Prostate gland (tissue), 2 donors: ENCODE measurements at regions not wholly inside any gene's neighbourhood (a gene's known extent, or its start where the extent isn't known, plus 50 kb on each side); places are given as distances from the start of the nearest gene placed in this dataset.
"Not testable (repeated sequence)": the region's sequence is repeated elsewhere in the genome, so short reads cannot be mapped to it uniquely, and the experiment has no call there.

ENCODE experiments used
- DNase-seq: peaks from one replicate; pipeline ENCODE4 v3.0.0-alpha.2; 2019; ENCODE audit warnings: low spot score
- H3K27ac ChIP-seq, 2 donors: fragments of 200-600 bp; sonication (generic); 2 replicates each; pipeline ENCODE4 v1.5.1; 2017 to 2019
- H3K27me3 ChIP-seq: fragments of 200-600 bp; sonication (generic); replicated peaks from 2 replicates; pipeline ENCODE4 v1.5.1; 2019; ENCODE audit not compliant: insufficient read depth
- H3K36me3 ChIP-seq, 2 donors: fragments of 200-600 bp; sonication (generic); 1 replicate in 1 of 2; 2 replicates in 1 of 2; pipeline versions ENCODE4 v1.5.1 to v1.8.1; 2017 to 2019
- H3K4me1 ChIP-seq: fragments of 200-600 bp; sonication (generic); replicated peaks from 2 replicates; pipeline ENCODE4 v1.5.1; 2019
- H3K4me3 ChIP-seq, 2 donors: fragments of 200-600 bp; sonication (generic); 2 replicates each; pipeline ENCODE4 v1.5.1; 2017 to 2019
- H3K9me3 ChIP-seq: fragments of 200-600 bp; sonication (generic); 2 replicates; pipeline ENCODE4 v1.5.1; 2017
- POLR2A ChIP-seq: fragments of 450-650 bp; IDR thresholded peaks from one replicate; pipeline ENCODE4 v1.6.1; 2016; ENCODE audit warnings: antibody characterized with exemption, mild to moderate bottlenecking
- POLR2AphosphoS5 ChIP-seq: sonication (generic); formaldehyde crosslinking; IDR thresholded peaks from one replicate; pipeline ENCODE4 v1.6.1; 2017; ENCODE audit warnings: antibody characterized with exemption
- WGBS: methylation state at CpG from one replicate; pipeline ENCODE4 v1.1.5; 2018; 5-methylcytosine and 5-hydroxymethylcytosine counted together
- intact Hi-C: fragments of 100-400 bp; cut with DNase I; formaldehyde crosslinking; loops from one replicate; pipeline ENCODE4 v1.14.2; 2022
- TF ChIP-seq, protein P1 (sequence below), 4 experiments: fragments of 200-600 bp in 2 of 4; fragments of 450-650 bp in 2 of 4; sonication (generic) in 2 of 4; IDR thresholded peaks; 1 replicate in 3 of 4; 2 replicates in 1 of 4; pipeline ENCODE4 v1.5.1; 2016 to 2019; ENCODE audit warnings: antibody characterized with exemption in 4 of 4, mild to moderate bottlenecking in 2 of 4, moderate library complexity in 2 of 4

- no peak for TF ChIP-seq POLR2A
- no peak for TF ChIP-seq POLR2AphosphoS5
- TF ChIP-seq, protein P1, sequence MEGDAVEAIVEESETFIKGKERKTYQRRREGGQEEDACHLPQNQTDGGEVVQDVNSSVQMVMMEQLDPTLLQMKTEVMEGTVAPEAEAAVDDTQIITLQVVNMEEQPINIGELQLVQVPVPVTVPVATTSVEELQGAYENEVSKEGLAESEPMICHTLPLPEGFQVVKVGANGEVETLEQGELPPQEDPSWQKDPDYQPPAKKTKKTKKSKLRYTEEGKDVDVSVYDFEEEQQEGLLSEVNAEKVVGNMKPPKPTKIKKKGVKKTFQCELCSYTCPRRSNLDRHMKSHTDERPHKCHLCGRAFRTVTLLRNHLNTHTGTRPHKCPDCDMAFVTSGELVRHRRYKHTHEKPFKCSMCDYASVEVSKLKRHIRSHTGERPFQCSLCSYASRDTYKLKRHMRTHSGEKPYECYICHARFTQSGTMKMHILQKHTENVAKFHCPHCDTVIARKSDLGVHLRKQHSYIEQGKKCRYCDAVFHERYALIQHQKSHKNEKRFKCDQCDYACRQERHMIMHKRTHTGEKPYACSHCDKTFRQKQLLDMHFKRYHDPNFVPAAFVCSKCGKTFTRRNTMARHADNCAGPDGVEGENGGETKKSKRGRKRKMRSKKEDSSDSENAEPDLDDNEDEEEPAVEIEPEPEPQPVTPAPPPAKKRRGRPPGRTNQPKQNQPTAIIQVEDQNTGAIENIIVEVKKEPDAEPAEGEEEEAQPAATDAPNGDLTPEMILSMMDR (IDR thresholded peaks at IDR 0.05), result no peak
- no peak for DNase-seq
- no peaks in the 10 kb centered on the region for H3K9me3 ChIP-seq
- intact Hi-C loops, result no loop called here
- 86% methylated on average over 9 of the region's 9 CpGs for WGBS
- H3K27ac ChIP-seq, result no peak overlapping the region
- no peaks in the 10 kb centered on the region for H3K4me1 ChIP-seq
- H3K4me3 ChIP-seq, result no peak overlapping the region
- H3K27me3 ChIP-seq, result no peaks in the 10 kb centered on the region
- H3K36me3 ChIP-seq, result no peaks in the 10 kb centered on the region
These were observed 239.7 kb downstream of the TMEM121 start for GRCh38 chr14:105765893-105766614.

- TF ChIP-seq, protein P1 (IDR thresholded peaks at IDR 0.05), result no peak
- no peak for TF ChIP-seq POLR2A
- TF ChIP-seq POLR2AphosphoS5, result no peak
- DNase-seq, result no peak
- Histone ChIP-seq H3K27ac (no peak overlapping the region), H3K27me3 (no peaks in the 10 kb centered on the region), H3K36me3 (no peaks in the 10 kb centered on the region), H3K9me3 (no peaks in the 10 kb centered on the region), H3K4me3 (no peak overlapping the region), H3K4me1 (no peaks in the 10 kb centered on the region)
- WGBS, result 83% methylated on average over 7 of the region's 7 CpGs
- intact Hi-C loops, result no loop called here
These were observed 240.9 kb downstream of the TMEM121 start for GRCh38 chr14:105767315-105767714.

DNA sequence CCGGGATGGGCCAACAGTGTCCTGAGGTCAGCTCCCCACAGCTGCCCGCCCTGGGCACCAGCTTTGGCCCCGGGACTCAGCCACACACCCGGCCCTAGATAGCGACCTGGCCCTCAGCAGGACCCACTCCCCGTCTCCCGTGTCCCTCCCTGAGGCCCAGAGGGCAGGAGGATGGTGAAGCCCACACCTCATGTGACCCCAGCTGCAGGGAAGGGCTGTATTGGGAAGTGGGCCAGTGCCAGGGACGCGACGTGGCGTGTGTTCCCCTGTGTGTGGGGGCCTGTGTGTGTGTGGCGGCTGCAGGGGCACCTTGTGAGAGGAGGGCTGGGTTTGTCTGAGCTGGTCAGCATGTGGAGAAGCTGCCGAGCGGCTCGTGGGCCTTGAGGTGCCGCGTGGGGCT is 241.7 kb downstream of the TMEM121 start:
- intact Hi-C loops, H3K9me3 ChIP-seq, H3K27me3 ChIP-seq, H3K27ac ChIP-seq, DNase-seq, H3K36me3 ChIP-seq, H3K4me3 ChIP-seq, H3K4me1 ChIP-seq: not testable (repeated sequence)
- WGBS, result 83% methylated on average over 11 of the region's 17 CpGs

GRCh38 chr14:105769061-105769730 is 242.8 kb downstream of the TMEM121 start:
- WGBS, result 92% methylated on average over 24 of the region's 35 CpGs
- DNase-seq, H3K36me3 ChIP-seq, H3K4me3 ChIP-seq, H3K9me3 ChIP-seq, H3K27me3 ChIP-seq, H3K27ac ChIP-seq, H3K4me1 ChIP-seq, intact Hi-C loops: not testable (repeated sequence)

- H3K36me3 ChIP-seq, H3K4me3 ChIP-seq, H3K27ac ChIP-seq, DNase-seq, H3K27me3 ChIP-seq, H3K9me3 ChIP-seq, intact Hi-C loops, H3K4me1 ChIP-seq: not testable (repeated sequence)
- 83% methylated on average over 10 of the region's 14 CpGs for WGBS
These were observed 244.3 kb downstream of the TMEM121 start for GRCh38 chr14:105770619-105771216.

GRCh38 chr14:105771261-105772226 is 245.2 kb downstream of the TMEM121 start:
- H3K4me1 ChIP-seq, H3K9me3 ChIP-seq, H3K4me3 ChIP-seq, H3K36me3 ChIP-seq, H3K27ac ChIP-seq, DNase-seq, intact Hi-C loops, H3K27me3 ChIP-seq: not testable (repeated sequence)
- 85% methylated on average over 14 of the region's 35 CpGs for WGBS

DNA sequence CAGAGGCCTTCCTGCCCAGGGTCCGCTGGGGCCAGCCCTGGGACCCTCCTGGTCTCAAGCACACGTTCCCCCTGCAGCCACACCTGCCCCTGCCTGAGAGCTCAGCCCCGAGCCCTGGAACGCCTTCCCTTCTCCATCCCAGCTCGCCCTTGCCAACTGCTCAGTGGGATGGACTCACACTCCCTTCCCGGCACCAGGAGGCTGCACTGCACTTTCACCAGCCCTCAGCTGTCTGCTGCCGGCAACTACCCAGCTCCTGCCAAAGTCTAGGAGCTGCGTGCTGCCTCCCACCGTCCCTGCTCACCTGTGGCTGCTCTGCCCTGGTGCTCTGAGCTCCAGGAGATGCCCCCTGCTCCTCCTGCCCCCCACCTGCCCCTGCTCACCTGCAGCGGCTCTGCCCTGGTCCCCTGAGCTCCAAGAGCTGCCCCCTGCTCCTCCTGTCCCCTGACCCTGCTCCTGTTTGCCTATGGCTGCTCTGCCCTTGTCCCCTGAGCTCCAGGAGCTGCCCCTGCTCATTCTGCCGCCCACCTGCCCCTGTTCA is 246.4 kb downstream of the TMEM121 start:
- intact Hi-C loops, H3K4me3 ChIP-seq, H3K27ac ChIP-seq, H3K4me1 ChIP-seq, H3K9me3 ChIP-seq, H3K36me3 ChIP-seq, DNase-seq, H3K27me3 ChIP-seq: not testable (repeated sequence)
- 63% methylated on average over 4 of the region's 11 CpGs for WGBS
